K562 (cell line): ENCODE measurements at regions not wholly inside any gene's neighbourhood (a gene's known extent, or its start where the extent isn't known, plus 50 kb on each side); places are given as distances from the start of the nearest gene placed in this dataset.

Source experiments
- ATAC-seq: fragments of 200-7000 bp; cut with Tn5 transposase; 3 replicates; pipeline ENCODE4 v1.9.1; 2020; ENCODE audit warnings: moderate library complexity
- BruUV-seq: library from RNA; stranded (reverse); fragments of 400-500 nt; replicated peaks from 2 replicates; lab custom pipeline; 2021; lab: Mats Ljungman, UMichigan
- CTCF ChIA-PET: fragments of 300-600 bp; formaldehyde crosslinking; extraction: SDS; loops from one replicate; lab custom pipeline; 2021; ENCODE audit warnings: low intra/inter-chr PET ratio; lab: Yijun Ruan, JAX
- POLR2A ChIA-PET: fragments of 300-600, 350-650 bp; sonication (Branson Sonifier 250); formaldehyde crosslinking; extraction: SDS; loops from one replicate; lab custom pipeline; 2021; ENCODE audit warnings: antibody characterized with exemption, inconsistent platforms; lab: Yijun Ruan, JAX
- DNase-seq, 4 experiments: peaks; one replicate each; pipeline versions ENCODE4 v3.0.0 to v3.0.0-alpha.2; 2011 to 2018; ENCODE audit warnings: low spot score in 3 of 4, mixed read lengths in 3 of 4; ENCODE audit errors: extremely low read depth in 1 of 4
- FAIRE-seq: peaks from 2 replicates; lab custom pipeline; 2011; peaks lifted over from hg19 to GRCh38; lab: Jason Lieb, UNC
- H2AFZ ChIP-seq: 2 replicates; pipeline ENCODE4 v1.6.0; 2011; ENCODE audit warnings: low read depth, low read length, control low read depth, inconsistent platforms
- H3K27ac ChIP-seq: fragments of 200-600 bp; 3 replicates; pipeline ENCODE4 v1.8.0; 2011; ENCODE audit warnings: low read depth, mild to moderate bottlenecking, control low read depth, inconsistent platforms, low read length, moderate library complexity, mixed read lengths; ENCODE audit errors: extremely low read depth
- H3K27me3 ChIP-seq, 2 experiments: fragments of 300-600 bp in 1 of 2; 2 replicates in 1 of 2; 3 replicates in 1 of 2; pipeline versions ENCODE4 v1.6.0 to v1.8.0; 2011; ENCODE audit warnings: inconsistent platforms in 2 of 2, low read length in 2 of 2, mild to moderate bottlenecking in 1 of 2, mixed read lengths in 1 of 2, moderate library complexity in 1 of 2; ENCODE audit not compliant: control insufficient read depth in 2 of 2, insufficient read depth in 2 of 2
- H3K36me3 ChIP-seq: fragments of 300-600 bp; 3 replicates; pipeline ENCODE4 v1.8.0; 2011; ENCODE audit warnings: mild to moderate bottlenecking, low read length, inconsistent platforms; ENCODE audit not compliant: control insufficient read depth, insufficient read depth
- H3K4me1 ChIP-seq, 2 experiments: fragments of 200-600 bp in 1 of 2; replicated peaks in 1 of 2; 2 replicates in 1 of 2; 3 replicates in 1 of 2; pipeline versions ENCODE4 v1.5.1 to v1.8.0; 2011; ENCODE audit warnings: inconsistent platforms in 2 of 2, low read length in 2 of 2, mild to moderate bottlenecking in 1 of 2, mixed read lengths in 1 of 2, moderate library complexity in 1 of 2; ENCODE audit not compliant: control insufficient read depth in 2 of 2, insufficient read depth in 2 of 2
- H3K4me2 ChIP-seq: 2 replicates; pipeline ENCODE4 v1.6.1; 2011; ENCODE audit warnings: low read length, control low read depth, inconsistent platforms, mixed read lengths; ENCODE audit not compliant: insufficient read depth
- H3K4me3 ChIP-seq: fragments of 200-600 bp; sonication (generic), shearing (Covaris generic); 2 replicates; pipeline ENCODE4 v1.5.1; 2016; ENCODE audit warnings: control low read depth, inconsistent platforms
- H3K79me2 ChIP-seq: fragments of 200-600 bp; 3 replicates; pipeline ENCODE4 v1.8.0; 2011; ENCODE audit warnings: low read length, inconsistent platforms; ENCODE audit not compliant: control insufficient read depth, insufficient read depth
- H3K9ac ChIP-seq, 2 experiments: 2 replicates each; pipeline versions ENCODE4 v1.6.0 to v1.6.1; 2011; ENCODE audit warnings: low read depth in 2 of 2, low read length in 2 of 2, control low read depth in 1 of 2, inconsistent platforms in 1 of 2, mild to moderate bottlenecking in 1 of 2, mixed read lengths in 1 of 2; ENCODE audit not compliant: insufficient read depth in 1 of 2
- H3K9me1 ChIP-seq: one replicate; pipeline ENCODE4 v1.6.0; 2011; ENCODE audit warnings: inconsistent platforms, mild to moderate bottlenecking, low read length, moderate library complexity; ENCODE audit not compliant: control insufficient read depth, insufficient read depth
- H3K9me3 ChIP-seq: replicated peaks from 2 replicates; pipeline ENCODE4 v1.5.1; 2011; ENCODE audit warnings: low read depth, low read length, inconsistent platforms; ENCODE audit not compliant: control insufficient read depth, insufficient read depth
- H4K20me1 ChIP-seq: replicated peaks from 2 replicates; pipeline ENCODE4 v1.6.1; 2011; ENCODE audit warnings: low read length, inconsistent platforms, mixed read lengths; ENCODE audit not compliant: control insufficient read depth, insufficient read depth
- ARNT ChIP-seq, 2 experiments: fragments of 450-650 bp; IDR thresholded peaks; 2 replicates each; pipeline ENCODE4 v1.6.1; 2016; ENCODE audit warnings: mild to moderate bottlenecking in 1 of 2
- DPF2 ChIP-seq: fragments of 450-650 bp; IDR thresholded peaks from 2 replicates; pipeline ENCODE4 v1.6.1; 2016
- KLF10 ChIP-seq: fragments of 250-450 bp; sonication (Bioruptor Pico); IDR thresholded peaks from 2 replicates; pipeline ENCODE4 v1.6.1; 2021; ENCODE audit warnings: matching md5 sums
- NFXL1 ChIP-seq: fragments of 450-650 bp; formaldehyde crosslinking; IDR thresholded peaks from 2 replicates; pipeline ENCODE4 v1.4.0; 2021; ENCODE audit warnings: mild to moderate bottlenecking
- PRPF4 ChIP-seq: fragments of 200-400 bp; formaldehyde crosslinking; IDR thresholded peaks from one replicate; pipeline ENCODE4 v1.6.1; 2017; ENCODE audit warnings: low read length, low read depth, mild to moderate bottlenecking; ENCODE audit not compliant: insufficient read depth, poor library complexity, severe bottlenecking
- RB1 ChIP-seq: fragments of 450-650 bp; IDR thresholded peaks from 2 replicates; pipeline ENCODE4 v1.6.1; 2017; ENCODE audit warnings: low read depth, mild to moderate bottlenecking
- SREBF2 ChIP-seq: sonication (generic); formaldehyde crosslinking; IDR thresholded peaks from 2 replicates; pipeline ENCODE4 v1.4.0; 2020; ENCODE audit warnings: mild to moderate bottlenecking, missing genetic modification reagents
- WGBS: fragments of 100-300 bp; shearing (Covaris generic); methylation state at CpG from one replicate; pipeline ENCODE4 v1.1.6; 2016; ENCODE audit warnings: low coverage, mixed read lengths; ENCODE audit not compliant: insufficient coverage; ENCODE audit errors: missing lambda C conversion rate; 5-methylcytosine and 5-hydroxymethylcytosine counted together
- in situ Hi-C: fragments of 300-500 bp; cut with MboI; formaldehyde crosslinking; loops from 4 replicates; pipeline ENCODE4 v1.15.0; 2018; ENCODE audit warnings: inconsistent platforms, mixed read lengths
- intact Hi-C: fragments of 100-400 bp; cut with micrococcal nuclease; formaldehyde crosslinking; loops from 2 replicates; pipeline ENCODE4 v1.14.2; 2022
- TF ChIP-seq, protein P1 (sequence below): fragments of 250-450 bp; sonication (Bioruptor Pico); IDR thresholded peaks from 2 replicates; pipeline ENCODE4 v1.4.0; 2020
- TF ChIP-seq, protein P2 (sequence below), 2 experiments: fragments of 450-650 bp; IDR thresholded peaks; 2 replicates each; pipeline ENCODE4 v1.6.1; 2018; ENCODE audit warnings: mild to moderate bottlenecking in 2 of 2, low read depth in 1 of 2; ENCODE audit not compliant: partially characterized antibody in 2 of 2
- TF ChIP-seq, protein P3 (sequence below): sonication (generic); formaldehyde crosslinking; IDR thresholded peaks from 2 replicates; pipeline ENCODE4 v1.8.0; 2022; ENCODE audit warnings: missing genetic modification reagents, mild to moderate bottlenecking, borderline replicate concordance

- 0% methylated on average over 2 of the region's 2 CpGs for WGBS
- ChIA-PET POLR2A (no interaction called here), CTCF (no interaction called here)
- no peak for ATAC-seq
- H3K4me1 ChIP-seq, result no peaks in the 10 kb centered on the region
- H3K27me3 ChIP-seq, result no peaks in the 10 kb centered on the region
- no peak overlapping the region for H2AFZ ChIP-seq
- H3K9me3 ChIP-seq, result no peaks in the 10 kb centered on the region
- no peaks in the 10 kb centered on the region for H3K36me3 ChIP-seq
- no peaks in the 10 kb centered on the region for H4K20me1 ChIP-seq
- TF ChIP-seq, protein P1, sequence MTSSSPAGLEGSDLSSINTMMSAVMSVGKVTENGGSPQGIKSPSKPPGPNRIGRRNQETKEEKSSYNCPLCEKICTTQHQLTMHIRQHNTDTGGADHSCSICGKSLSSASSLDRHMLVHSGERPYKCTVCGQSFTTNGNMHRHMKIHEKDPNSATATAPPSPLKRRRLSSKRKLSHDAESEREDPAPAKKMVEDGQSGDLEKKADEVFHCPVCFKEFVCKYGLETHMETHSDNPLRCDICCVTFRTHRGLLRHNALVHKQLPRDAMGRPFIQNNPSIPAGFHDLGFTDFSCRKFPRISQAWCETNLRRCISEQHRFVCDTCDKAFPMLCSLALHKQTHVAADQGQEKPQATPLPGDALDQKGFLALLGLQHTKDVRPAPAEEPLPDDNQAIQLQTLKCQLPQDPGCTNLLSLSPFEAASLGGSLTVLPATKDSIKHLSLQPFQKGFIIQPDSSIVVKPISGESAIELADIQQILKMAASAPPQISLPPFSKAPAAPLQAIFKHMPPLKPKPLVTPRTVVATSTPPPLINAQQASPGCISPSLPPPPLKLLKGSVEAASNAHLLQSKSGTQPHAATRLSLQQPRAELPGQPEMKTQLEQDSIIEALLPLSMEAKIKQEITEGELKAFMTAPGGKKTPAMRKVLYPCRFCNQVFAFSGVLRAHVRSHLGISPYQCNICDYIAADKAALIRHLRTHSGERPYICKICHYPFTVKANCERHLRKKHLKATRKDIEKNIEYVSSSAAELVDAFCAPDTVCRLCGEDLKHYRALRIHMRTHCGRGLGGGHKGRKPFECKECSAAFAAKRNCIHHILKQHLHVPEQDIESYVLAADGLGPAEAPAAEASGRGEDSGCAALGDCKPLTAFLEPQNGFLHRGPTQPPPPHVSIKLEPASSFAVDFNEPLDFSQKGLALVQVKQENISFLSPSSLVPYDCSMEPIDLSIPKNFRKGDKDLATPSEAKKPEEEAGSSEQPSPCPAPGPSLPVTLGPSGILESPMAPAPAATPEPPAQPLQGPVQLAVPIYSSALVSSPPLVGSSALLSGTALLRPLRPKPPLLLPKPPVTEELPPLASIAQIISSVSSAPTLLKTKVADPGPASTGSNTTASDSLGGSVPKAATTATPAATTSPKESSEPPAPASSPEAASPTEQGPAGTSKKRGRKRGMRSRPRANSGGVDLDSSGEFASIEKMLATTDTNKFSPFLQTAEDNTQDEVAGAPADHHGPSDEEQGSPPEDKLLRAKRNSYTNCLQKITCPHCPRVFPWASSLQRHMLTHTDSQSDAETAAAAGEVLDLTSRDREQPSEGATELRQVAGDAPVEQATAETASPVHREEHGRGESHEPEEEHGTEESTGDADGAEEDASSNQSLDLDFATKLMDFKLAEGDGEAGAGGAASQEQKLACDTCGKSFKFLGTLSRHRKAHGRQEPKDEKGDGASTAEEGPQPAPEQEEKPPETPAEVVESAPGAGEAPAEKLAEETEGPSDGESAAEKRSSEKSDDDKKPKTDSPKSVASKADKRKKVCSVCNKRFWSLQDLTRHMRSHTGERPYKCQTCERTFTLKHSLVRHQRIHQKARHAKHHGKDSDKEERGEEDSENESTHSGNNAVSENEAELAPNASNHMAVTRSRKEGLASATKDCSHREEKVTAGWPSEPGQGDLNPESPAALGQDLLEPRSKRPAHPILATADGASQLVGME (CRISPR knock-in tag), result no peak
- no peak for TF ChIP-seq NFXL1 (CRISPR knock-in tag)
- TF ChIP-seq PRPF4, result no peak
- no peak for TF ChIP-seq RB1
- no peak for TF ChIP-seq ARNT (IDR thresholded peaks at IDR 0.05)
- TF ChIP-seq, protein P2, sequence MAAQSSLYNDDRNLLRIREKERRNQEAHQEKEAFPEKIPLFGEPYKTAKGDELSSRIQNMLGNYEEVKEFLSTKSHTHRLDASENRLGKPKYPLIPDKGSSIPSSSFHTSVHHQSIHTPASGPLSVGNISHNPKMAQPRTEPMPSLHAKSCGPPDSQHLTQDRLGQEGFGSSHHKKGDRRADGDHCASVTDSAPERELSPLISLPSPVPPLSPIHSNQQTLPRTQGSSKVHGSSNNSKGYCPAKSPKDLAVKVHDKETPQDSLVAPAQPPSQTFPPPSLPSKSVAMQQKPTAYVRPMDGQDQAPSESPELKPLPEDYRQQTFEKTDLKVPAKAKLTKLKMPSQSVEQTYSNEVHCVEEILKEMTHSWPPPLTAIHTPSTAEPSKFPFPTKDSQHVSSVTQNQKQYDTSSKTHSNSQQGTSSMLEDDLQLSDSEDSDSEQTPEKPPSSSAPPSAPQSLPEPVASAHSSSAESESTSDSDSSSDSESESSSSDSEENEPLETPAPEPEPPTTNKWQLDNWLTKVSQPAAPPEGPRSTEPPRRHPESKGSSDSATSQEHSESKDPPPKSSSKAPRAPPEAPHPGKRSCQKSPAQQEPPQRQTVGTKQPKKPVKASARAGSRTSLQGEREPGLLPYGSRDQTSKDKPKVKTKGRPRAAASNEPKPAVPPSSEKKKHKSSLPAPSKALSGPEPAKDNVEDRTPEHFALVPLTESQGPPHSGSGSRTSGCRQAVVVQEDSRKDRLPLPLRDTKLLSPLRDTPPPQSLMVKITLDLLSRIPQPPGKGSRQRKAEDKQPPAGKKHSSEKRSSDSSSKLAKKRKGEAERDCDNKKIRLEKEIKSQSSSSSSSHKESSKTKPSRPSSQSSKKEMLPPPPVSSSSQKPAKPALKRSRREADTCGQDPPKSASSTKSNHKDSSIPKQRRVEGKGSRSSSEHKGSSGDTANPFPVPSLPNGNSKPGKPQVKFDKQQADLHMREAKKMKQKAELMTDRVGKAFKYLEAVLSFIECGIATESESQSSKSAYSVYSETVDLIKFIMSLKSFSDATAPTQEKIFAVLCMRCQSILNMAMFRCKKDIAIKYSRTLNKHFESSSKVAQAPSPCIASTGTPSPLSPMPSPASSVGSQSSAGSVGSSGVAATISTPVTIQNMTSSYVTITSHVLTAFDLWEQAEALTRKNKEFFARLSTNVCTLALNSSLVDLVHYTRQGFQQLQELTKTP (IDR thresholded peaks at IDR 0.05; ENCODE audit: low read depth in 1 of 2, partially characterized antibody in 2 of 2), result no peak
- TF ChIP-seq, protein P3, sequence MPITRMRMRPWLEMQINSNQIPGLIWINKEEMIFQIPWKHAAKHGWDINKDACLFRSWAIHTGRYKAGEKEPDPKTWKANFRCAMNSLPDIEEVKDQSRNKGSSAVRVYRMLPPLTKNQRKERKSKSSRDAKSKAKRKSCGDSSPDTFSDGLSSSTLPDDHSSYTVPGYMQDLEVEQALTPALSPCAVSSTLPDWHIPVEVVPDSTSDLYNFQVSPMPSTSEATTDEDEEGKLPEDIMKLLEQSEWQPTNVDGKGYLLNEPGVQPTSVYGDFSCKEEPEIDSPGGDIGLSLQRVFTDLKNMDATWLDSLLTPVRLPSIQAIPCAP (CRISPR knock-in tag), result no peak
- no peak for TF ChIP-seq SREBF2
- TF ChIP-seq DPF2, result no peak
- TF ChIP-seq KLF10 (CRISPR knock-in tag), result no peak
- in situ Hi-C loops, result no loop called here
- H3K4me3 ChIP-seq, result no peak overlapping the region
- H3K9ac ChIP-seq, result no peak overlapping the region
- no peak overlapping the region for H3K4me2 ChIP-seq
- H3K79me2 ChIP-seq, result no peaks in the 10 kb centered on the region
- no TSS peak for BruUV-seq
- intact Hi-C loops, result no loop called here
- H3K9me1 ChIP-seq, result no peaks in the 10 kb centered on the region
- no peak for FAIRE-seq
- DNase-seq, result no peak
- H3K27ac ChIP-seq, result no peak overlapping the region
These were observed 203.0 kb upstream of the PCSK5 start for GRCh38 chr9:75687359-75687953.
